Endothelial cell of umbilical vein (primary cell): ENCODE measurements at regions not wholly inside any gene's neighbourhood (a gene's known extent, or its start where the extent isn't known, plus 50 kb on each side); places are given as distances from the start of the nearest gene placed in this dataset.

Source experiments
- BruUV-seq: library from RNA; stranded (reverse); fragments of 400-500 nt; replicated peaks from 2 replicates; lab custom pipeline; 2021; lab: Mats Ljungman, UMichigan
- CTCF ChIA-PET: fragments of 300-600, 350-600 bp; sonication (Branson Sonifier 250); formaldehyde crosslinking; loops from one replicate; lab custom pipeline; 2021; ENCODE audit warnings: antibody characterized with exemption, inconsistent platforms; lab: Charles Lee
- POLR2A ChIA-PET: fragments of 300-600, 350-600 bp; sonication (Branson Sonifier 250); formaldehyde crosslinking; loops from one replicate; lab custom pipeline; 2021; ENCODE audit warnings: antibody characterized with exemption, inconsistent platforms; lab: Charles Lee
- DNase-seq: peaks from one replicate; pipeline ENCODE4 v3.0.0-alpha.2; 2011; ENCODE audit warnings: low read depth, low spot score
- FAIRE-seq: peaks from 2 replicates; lab custom pipeline; 2011; peaks lifted over from hg19 to GRCh38; lab: Jason Lieb, UNC
- H2AFZ ChIP-seq: 2 replicates; pipeline ENCODE4 v1.6.0; 2012; ENCODE audit warnings: low read depth, low read length, control low read depth, inconsistent platforms
- H3K27ac ChIP-seq: 2 replicates; pipeline ENCODE4 v1.5.1; 2011; ENCODE audit warnings: low read depth, mild to moderate bottlenecking, control low read depth, low read length, moderate library complexity; ENCODE audit not compliant: insufficient read depth
- H3K27me3 ChIP-seq, 2 experiments: 2 replicates each; pipeline versions ENCODE4 v1.6.0 to v1.6.1; 2011; ENCODE audit warnings: low read length in 2 of 2, mixed read lengths in 1 of 2; ENCODE audit not compliant: control insufficient read depth in 2 of 2, insufficient read depth in 2 of 2
- H3K36me3 ChIP-seq, 2 experiments: 2 replicates in 1 of 2; 3 replicates in 1 of 2; pipeline ENCODE4 v1.5.1; 2011; ENCODE audit warnings: low read length in 2 of 2, mild to moderate bottlenecking in 1 of 2, moderate library complexity in 1 of 2; ENCODE audit not compliant: control insufficient read depth in 2 of 2, insufficient read depth in 2 of 2; ENCODE audit errors: extremely low read depth in 1 of 2
- H3K4me1 ChIP-seq: 3 replicates; pipeline ENCODE4 v1.5.1; 2011; ENCODE audit warnings: mild to moderate bottlenecking, low read length; ENCODE audit not compliant: control insufficient read depth, insufficient read depth; ENCODE audit errors: extremely low read depth
- H3K4me2 ChIP-seq: 2 replicates; pipeline ENCODE4 v1.6.1; 2011; ENCODE audit warnings: low read length, control low read depth, mixed read lengths; ENCODE audit not compliant: insufficient read depth
- H3K4me3 ChIP-seq, 3 experiments: fragments of 200-600 bp in 1 of 3; sonication (generic), shearing (Covaris generic) in 1 of 3; replicated peaks in 1 of 3; 2 replicates each; pipeline ENCODE4 v1.5.1; 2011 to 2016; ENCODE audit warnings: control low read depth in 3 of 3, low read length in 3 of 3, mild to moderate bottlenecking in 2 of 3, inconsistent platforms in 1 of 3, low read depth in 1 of 3, moderate library complexity in 1 of 3; ENCODE audit not compliant: insufficient read depth in 1 of 3
- H3K79me2 ChIP-seq: 2 replicates; pipeline ENCODE4 v1.6.0; 2012; ENCODE audit warnings: low read length, inconsistent platforms; ENCODE audit not compliant: control insufficient read depth, insufficient read depth
- H3K9ac ChIP-seq: replicated peaks from 2 replicates; pipeline ENCODE3; 2011; ENCODE audit warnings: low read length, control low read depth; ENCODE audit not compliant: insufficient read depth; ENCODE audit errors: extremely low read depth
- H3K9me1 ChIP-seq: replicated peaks from 3 replicates; pipeline ENCODE4 v1.6.0; 2011; ENCODE audit warnings: mild to moderate bottlenecking, low read length; ENCODE audit not compliant: control insufficient read depth, insufficient read depth; ENCODE audit errors: extremely low read depth
- H3K9me3 ChIP-seq: replicated peaks from 2 replicates; pipeline ENCODE4 v1.5.1; 2012; ENCODE audit warnings: low read length, inconsistent platforms; ENCODE audit not compliant: control insufficient read depth, insufficient read depth
- H4K20me1 ChIP-seq: replicated peaks from 2 replicates; pipeline ENCODE3; 2011; ENCODE audit warnings: mild to moderate bottlenecking, low read length; ENCODE audit not compliant: control insufficient read depth, insufficient read depth; ENCODE audit errors: extremely low read depth
- CTCF ChIP-seq, 2 donors: IDR thresholded peaks; 1 replicate in 1 of 2; 2 replicates in 1 of 2; pipeline ENCODE4 v1.5.1; 2011; ENCODE audit warnings: low read length in 2 of 2, mild to moderate bottlenecking in 2 of 2, moderate library complexity in 2 of 2, control low read depth in 1 of 2, inconsistent platforms in 1 of 2, low read depth in 1 of 2; ENCODE audit not compliant: insufficient read depth in 1 of 2; ENCODE audit errors: extremely low read depth in 1 of 2
- EZH2 ChIP-seq: IDR thresholded peaks from 2 replicates; pipeline ENCODE4 v1.6.1; 2012; ENCODE audit warnings: borderline replicate concordance, low read depth, mild to moderate bottlenecking, moderate library complexity, low read length, inconsistent platforms; ENCODE audit not compliant: severe bottlenecking
- FOS ChIP-seq: IDR thresholded peaks from 2 replicates; pipeline ENCODE4 v1.6.1; 2011; ENCODE audit warnings: mild to moderate bottlenecking, low read length, moderate library complexity, borderline replicate concordance; ENCODE audit not compliant: insufficient read depth
- GATA2 ChIP-seq: IDR thresholded peaks from 2 replicates; pipeline ENCODE4 v1.7.0; 2011; ENCODE audit warnings: low read depth, mild to moderate bottlenecking, moderate library complexity, mixed read lengths, low read length; ENCODE audit not compliant: insufficient read length, insufficient read depth
- JUN ChIP-seq: IDR thresholded peaks from 2 replicates; pipeline ENCODE4 v1.6.1; 2011; ENCODE audit warnings: borderline replicate concordance, low read depth; ENCODE audit not compliant: insufficient read length, insufficient read depth
- MAX ChIP-seq: IDR thresholded peaks from 2 replicates; pipeline ENCODE4 v1.6.1; 2011; ENCODE audit not compliant: insufficient read depth, insufficient read length
- MYC ChIP-seq: IDR thresholded peaks from one replicate; pipeline ENCODE4 v1.6.1; 2011; ENCODE audit warnings: mild to moderate bottlenecking, low read depth, low read length
- POLR2A ChIP-seq: IDR thresholded peaks from 2 replicates; pipeline ENCODE4 v1.6.1; 2012; ENCODE audit warnings: low read depth, mild to moderate bottlenecking, control low read depth, low read length
- POLR2AphosphoS5 ChIP-seq: IDR thresholded peaks from 2 replicates; pipeline ENCODE4 v1.6.1; 2012; ENCODE audit warnings: low read depth, mild to moderate bottlenecking, control low read depth, low read length, moderate library complexity; ENCODE audit not compliant: insufficient read depth
- dilution Hi-C: fragments of 300-500 bp; cut with MboI; formaldehyde crosslinking; loops from one replicate; pipeline ENCODE4 v1.15.0; 2019; ENCODE audit warnings: low sequenced_read_pairs; ENCODE audit not compliant: extremely low pct_ligation_motif_present
- intact Hi-C: fragments of 100-400 bp; cut with micrococcal nuclease; formaldehyde crosslinking; loops from one replicate; pipeline ENCODE4 v1.10.0; 2022

- no peak overlapping the region for H3K9ac ChIP-seq
- H3K9me1 ChIP-seq = no peaks in the 10 kb centered on the region
- BruUV-seq = no TSS peak
- H3K27me3 ChIP-seq = no peaks in the 10 kb centered on the region
- H3K4me3 ChIP-seq = no peak overlapping the region
- no peaks in the 10 kb centered on the region for H3K36me3 ChIP-seq
- intact Hi-C loops = no loop called here
- DNase-seq (no peak), FAIRE-seq (no peak)
- dilution Hi-C loops = no loop called here
- no peaks in the 10 kb centered on the region for H3K4me1 ChIP-seq
- H3K9me3 ChIP-seq = peaks cover 2% of the 10 kb centered on the region
- no peak overlapping the region for H3K4me2 ChIP-seq
- no peak overlapping the region for H2AFZ ChIP-seq
- ChIA-PET POLR2A (no interaction called here), CTCF (no interaction called here)
- no peaks in the 10 kb centered on the region for H4K20me1 ChIP-seq
- H3K27ac ChIP-seq = no peak overlapping the region
- no peaks in the 10 kb centered on the region for H3K79me2 ChIP-seq
- TF ChIP-seq EZH2 (no peak), POLR2AphosphoS5 (no peak), JUN (no peak), FOS (no peak), POLR2A (no peak)
These were observed 66.2 kb downstream of the DRD1 start for GRCh38 chr5:175377816-175378215.

- no peak overlapping the region for H3K4me2 ChIP-seq
- H3K4me1 ChIP-seq = no peaks in the 10 kb centered on the region
- H3K27me3 ChIP-seq = no peaks in the 10 kb centered on the region
- no peaks in the 10 kb centered on the region for H3K36me3 ChIP-seq
- no peaks in the 10 kb centered on the region for H3K79me2 ChIP-seq
- no peaks in the 10 kb centered on the region for H4K20me1 ChIP-seq
- no peak overlapping the region for H2AFZ ChIP-seq
- intact Hi-C loops (no loop called here), dilution Hi-C loops (no loop called here)
- FAIRE-seq (no peak), DNase-seq (no peak)
- ChIA-PET POLR2A (no interaction called here), CTCF (no interaction called here)
- no peaks in the 10 kb centered on the region for H3K9me1 ChIP-seq
- H3K9me3 ChIP-seq = peaks cover 4% of the 10 kb centered on the region
- no peak overlapping the region for H3K9ac ChIP-seq
- TF ChIP-seq MYC (no peak), POLR2AphosphoS5 (no peak), EZH2 (no peak), GATA2 (no peak), POLR2A (no peak), CTCF (IDR thresholded peaks at IDR 0.05; ENCODE audit: extremely low read depth in 1 of 2, insufficient read depth in 1 of 2, low read depth in 1 of 2, low read length in 2 of 2) (no peak), JUN (no peak), FOS (no peak), MAX (no peak)
- BruUV-seq = no TSS peak
- H3K27ac ChIP-seq = no peak overlapping the region
- no peak overlapping the region for H3K4me3 ChIP-seq
These were observed 69.7 kb downstream of the DRD1 start for GRCh38 chr5:175374166-175374875.
